HL-60 (cell line): ENCODE measurements at regions not wholly inside any gene's neighbourhood (a gene's known extent, or its start where the extent isn't known, plus 50 kb on each side); places are given as distances from the start of the nearest gene placed in this dataset.

Experiments
- DNase-seq, 2 experiments: peaks; one replicate each; pipeline ENCODE4 v3.0.0-alpha.2; 2010 to 2020; ENCODE audit warnings: low read depth in 1 of 2, low spot score in 1 of 2
- H3K27ac ChIP-seq: fragments of 250-450 bp; sonication (Bioruptor Pico); replicated peaks from 2 replicates; pipeline ENCODE4 v1.5.1; 2020; ENCODE audit warnings: mild to moderate bottlenecking, moderate library complexity
- H3K27me3 ChIP-seq: fragments of 250-450 bp; sonication (Bioruptor Pico); 2 replicates; pipeline ENCODE4 v1.5.1; 2021; ENCODE audit warnings: mild to moderate bottlenecking, moderate library complexity; ENCODE audit not compliant: insufficient read depth, poor library complexity, severe bottlenecking
- H3K4me3 ChIP-seq: replicated peaks from 2 replicates; pipeline ENCODE4 v1.5.1; 2011; ENCODE audit warnings: mild to moderate bottlenecking, control low read depth, low read length; ENCODE audit not compliant: insufficient read depth
- CTCF ChIP-seq: IDR thresholded peaks from one replicate; pipeline ENCODE4 v1.5.1; 2011; ENCODE audit warnings: low read length, control low read depth, inconsistent platforms; ENCODE audit not compliant: insufficient read depth
- GABPA ChIP-seq: IDR thresholded peaks from 2 replicates; pipeline ENCODE4 v1.6.1; 2012; ENCODE audit warnings: low read depth
- POLR2AphosphoS5 ChIP-seq: IDR thresholded peaks from 2 replicates; pipeline ENCODE4 v1.6.1; 2012; ENCODE audit warnings: low read depth
- REST ChIP-seq: IDR thresholded peaks from 2 replicates; pipeline ENCODE4 v1.6.1; 2012; ENCODE audit warnings: low read depth; ENCODE audit not compliant: insufficient replicate concordance
- SPI1 ChIP-seq: IDR thresholded peaks from 2 replicates; pipeline ENCODE4 v1.6.1; 2012; ENCODE audit warnings: low read depth, mild to moderate bottlenecking, borderline replicate concordance

- no peak for DNase-seq
- no peaks in the 10 kb centered on the region for H3K27me3 ChIP-seq
- TF ChIP-seq POLR2AphosphoS5, result no peak
- TF ChIP-seq GABPA, result no peak
- TF ChIP-seq SPI1, result no peak
- no peak for TF ChIP-seq REST
- TF ChIP-seq CTCF, result no peak
- no peak overlapping the region for H3K4me3 ChIP-seq
- no peak overlapping the region for H3K27ac ChIP-seq
These were observed 690.4 kb upstream of the IGFBP3 start for GRCh38 chr7:46611508-46611907.

- Histone ChIP-seq H3K4me3 (no peak overlapping the region), H3K27ac (no peak overlapping the region), H3K27me3 (no peaks in the 10 kb centered on the region)
- no peak for TF ChIP-seq REST
- TF ChIP-seq GABPA, result no peak
- TF ChIP-seq CTCF, result no peak
- TF ChIP-seq POLR2AphosphoS5, result no peak
- no peak for TF ChIP-seq SPI1
- no peak for DNase-seq
These were observed 689.7 kb upstream of the IGFBP3 start for GRCh38 chr7:46610746-46611145.

DNA sequence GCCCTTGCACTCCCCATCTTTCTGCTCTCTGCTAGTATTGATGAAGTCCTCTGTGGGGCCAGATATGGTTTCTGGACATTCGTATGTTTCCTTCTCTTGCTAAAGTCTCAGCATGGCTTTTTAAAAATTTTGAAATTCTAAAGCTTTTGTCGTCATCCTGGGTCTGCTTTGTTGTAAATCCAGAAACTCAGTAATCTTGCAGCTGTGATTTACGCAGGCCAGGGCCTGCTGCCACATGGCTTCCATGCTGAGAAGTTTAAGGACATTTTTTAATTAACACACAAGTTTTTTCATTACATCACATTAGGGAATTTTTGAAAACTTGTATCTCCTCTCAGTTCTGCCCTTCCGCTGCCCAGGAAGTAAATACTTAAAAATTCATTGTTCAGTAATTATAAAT is 686.1 kb upstream of the IGFBP3 start:
- Histone ChIP-seq H3K4me3 (no peak overlapping the region), H3K27ac (no peak overlapping the region), H3K27me3 (no peaks in the 10 kb centered on the region)
- TF ChIP-seq POLR2AphosphoS5 (no peak), GABPA (no peak), CTCF (no peak), REST (no peak), SPI1 (no peak)
- DNase-seq, result no peak
